Jurkat, Clone E6-1 (cell line): ENCODE measurements at regions not wholly inside any gene's neighbourhood (a gene's known extent, or its start where the extent isn't known, plus 50 kb on each side); places are given as distances from the start of the nearest gene placed in this dataset.
A peak's percentile ranks its signal among the peaks of the same experiment; 100 is the strongest.
"Not testable (repeated sequence)": the region's sequence is repeated elsewhere in the genome, so short reads cannot be mapped to it uniquely, and the experiment has no call there.

Experiments
- DNase-seq: peaks from one replicate; pipeline ENCODE4 v3.0.0-alpha.2; 2011; ENCODE audit warnings: low read depth, low spot score
- H3K4me3 ChIP-seq: 2 replicates; pipeline ENCODE4 v1.5.1; 2011; ENCODE audit warnings: mild to moderate bottlenecking, low read length, control low read depth, moderate library complexity

DNA sequence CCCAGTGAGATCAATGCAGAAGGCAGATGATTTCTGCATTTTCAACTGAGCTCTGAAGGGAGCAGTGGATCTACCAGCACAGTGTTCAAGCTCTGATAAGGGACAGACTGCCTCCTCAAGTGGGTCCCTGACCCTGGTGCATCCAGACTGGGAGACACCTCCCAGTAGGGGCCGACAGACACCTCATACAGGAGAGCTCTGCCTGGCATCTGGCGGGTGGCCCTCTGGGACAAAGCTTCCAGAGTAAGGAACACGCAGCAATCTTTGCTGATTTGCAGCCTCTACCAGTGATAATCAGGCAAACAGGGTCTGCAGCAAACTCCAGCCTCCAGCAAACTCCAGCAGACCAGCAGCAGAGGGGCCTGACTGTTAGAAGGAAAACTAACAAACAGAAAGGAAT, 152.9 kb upstream of the CCDC196 start:
- DNase-seq, result not testable (repeated sequence)

DNA sequence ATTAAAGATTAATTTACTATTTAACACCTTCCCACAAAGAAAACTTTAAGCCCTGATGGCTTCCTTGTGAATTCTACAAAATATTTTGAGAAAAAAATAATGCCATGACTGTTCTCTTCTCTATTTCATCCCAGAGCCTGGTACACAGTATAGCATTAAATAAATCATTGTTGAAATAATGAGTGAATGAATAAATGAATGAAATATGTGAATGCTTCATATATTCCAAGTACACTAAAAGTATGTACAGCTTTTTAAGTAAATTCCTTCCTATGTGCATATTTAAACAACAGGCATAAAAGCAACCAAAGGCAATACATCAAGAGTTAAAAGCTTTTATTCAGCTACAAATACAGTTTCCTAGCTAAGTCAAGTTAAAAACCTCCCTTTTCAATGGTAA, 144.9 kb upstream of the CCDC196 start:
- H3K4me3 ChIP-seq, result no peak overlapping the region
- DNase-seq, result no peak

More for the DNA sequence above, 152.9 kb upstream of the CCDC196 start:
- not testable (repeated sequence) for H3K4me3 ChIP-seq

DNA sequence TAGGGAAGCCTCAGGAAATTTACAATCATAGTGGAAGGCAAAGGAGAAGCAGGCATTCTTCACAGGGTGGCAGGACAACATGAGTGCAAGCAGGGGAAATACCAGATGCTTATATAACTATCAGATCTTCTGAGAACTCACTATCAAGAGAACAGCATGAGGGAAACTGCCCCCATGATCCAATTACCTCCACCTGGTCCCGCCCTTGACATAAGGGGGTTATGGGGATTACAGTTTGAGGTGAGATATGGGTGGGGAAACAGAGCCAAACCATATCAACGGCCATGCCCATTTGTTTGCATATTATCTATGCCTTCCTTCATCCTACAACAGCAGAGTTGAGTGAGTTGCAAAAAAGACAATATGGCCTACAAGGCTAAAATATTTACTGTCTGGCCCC, 140.2 kb upstream of the CCDC196 start:
- DNase-seq, result no peak
- H3K4me3 ChIP-seq, result no peak overlapping the region

DNA sequence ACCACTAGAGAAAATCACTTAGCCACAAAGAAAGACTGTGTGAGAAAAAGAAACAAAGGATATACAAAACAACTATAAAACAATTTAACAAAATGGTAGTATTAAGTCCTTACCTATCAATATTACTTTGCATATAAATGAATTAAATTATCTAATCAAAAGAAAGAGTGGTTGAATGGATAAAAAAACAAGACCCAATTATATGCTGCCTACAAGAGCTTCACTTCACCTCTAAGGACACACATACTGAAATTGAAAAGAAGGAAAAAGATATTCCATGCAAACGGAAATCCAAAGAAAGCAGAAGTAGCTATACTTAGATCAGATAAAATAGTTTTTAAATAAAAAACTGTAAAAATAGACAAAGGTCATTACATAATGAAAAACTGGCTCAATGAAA, 134.9 kb upstream of the CCDC196 start:
- no peak for DNase-seq
- H3K4me3 ChIP-seq, result no peak overlapping the region

DNA sequence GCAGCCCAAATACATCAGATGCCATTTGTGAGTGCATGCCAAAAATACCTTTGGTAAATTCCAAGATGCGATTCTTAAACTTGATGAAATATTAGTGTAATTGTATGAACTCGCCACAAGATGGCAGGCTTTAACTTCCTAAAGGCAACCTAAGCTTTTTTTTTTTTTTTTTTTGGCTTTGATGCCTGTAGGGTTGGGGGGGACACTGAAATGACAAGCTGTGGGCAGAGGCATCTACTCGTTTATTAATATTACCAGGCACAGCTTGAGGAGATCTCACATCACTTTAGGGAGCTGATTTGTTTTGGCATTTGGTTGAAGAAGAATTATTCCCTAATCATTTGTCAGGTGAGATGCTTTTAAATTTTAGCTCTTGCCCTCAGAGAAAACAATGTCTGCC, 126.7 kb upstream of the CCDC196 start:
- no peak overlapping the region for H3K4me3 ChIP-seq
- peak; percentile 75 for DNase-seq

DNA sequence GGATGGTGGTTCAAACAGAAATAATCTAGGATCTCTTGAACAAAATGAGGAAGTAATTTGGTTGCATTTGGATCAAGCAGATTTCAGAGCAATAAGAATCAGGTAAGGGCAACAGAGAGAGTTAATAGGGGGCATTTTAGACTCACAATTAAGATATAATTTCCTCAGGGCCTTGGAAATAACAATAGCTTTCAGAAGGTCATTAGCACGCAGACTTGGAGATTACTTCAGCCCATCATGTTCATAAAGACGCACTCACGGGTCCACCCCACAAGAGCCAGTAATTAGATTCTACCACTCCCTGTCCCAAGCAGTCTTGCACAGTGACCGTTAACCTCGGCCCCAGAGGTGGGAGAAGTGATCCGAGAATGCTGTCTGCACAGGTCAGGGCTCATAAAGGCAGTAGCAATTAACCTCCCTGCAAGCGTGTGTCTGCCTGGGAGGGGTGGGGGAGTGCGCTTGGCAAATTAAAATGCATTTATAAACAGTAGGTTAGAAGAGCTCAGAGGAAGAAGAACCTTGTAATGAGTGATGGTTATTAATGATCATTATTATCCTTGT, 125.7 kb upstream of the CCDC196 start:
- H3K4me3 ChIP-seq, result no peak overlapping the region
- DNase-seq, result no peak

DNA sequence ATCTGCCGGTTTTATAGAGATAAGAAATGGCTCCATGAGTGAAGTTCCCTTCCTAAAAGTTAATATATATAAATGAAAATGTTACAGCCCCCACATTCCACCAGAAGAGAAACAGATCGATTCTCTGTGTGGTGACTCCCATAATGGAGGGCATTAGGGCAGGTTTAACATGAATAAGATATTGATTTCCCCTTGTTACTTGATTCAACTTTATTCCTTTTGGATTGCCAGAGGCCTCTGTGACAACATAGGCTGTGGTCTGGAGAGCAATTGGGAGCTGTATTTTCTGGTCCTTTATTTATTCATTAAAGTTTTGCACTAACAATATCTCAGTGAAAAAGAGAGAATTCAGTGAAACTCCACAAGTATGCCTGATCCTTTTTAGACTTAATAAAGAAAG, 125.2 kb upstream of the CCDC196 start:
- no peak for DNase-seq

DNA sequence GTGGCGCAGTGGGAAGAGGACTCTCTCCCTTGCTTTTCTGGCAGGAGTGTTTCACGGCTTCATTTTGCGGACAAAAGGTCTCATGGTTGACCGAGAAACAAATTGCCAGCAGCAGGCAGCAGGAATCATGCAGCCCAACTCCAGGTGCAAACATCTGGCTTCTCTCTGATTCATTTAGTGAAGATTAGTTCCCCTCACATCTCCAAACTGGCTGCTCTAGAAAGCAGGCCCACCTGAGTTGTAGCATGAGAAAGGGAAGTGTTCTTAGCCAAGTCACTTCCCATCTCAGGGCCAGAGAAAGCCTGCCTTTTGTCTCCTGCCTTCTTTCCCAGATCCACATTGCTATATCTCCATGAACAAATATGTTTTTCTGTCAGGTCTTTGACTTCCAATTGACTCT, 120.8 kb upstream of the CCDC196 start:
- no peak overlapping the region for H3K4me3 ChIP-seq
- DNase-seq, result no peak

More for the DNA sequence above, 125.2 kb upstream of the CCDC196 start:
- no peak overlapping the region for H3K4me3 ChIP-seq

DNA sequence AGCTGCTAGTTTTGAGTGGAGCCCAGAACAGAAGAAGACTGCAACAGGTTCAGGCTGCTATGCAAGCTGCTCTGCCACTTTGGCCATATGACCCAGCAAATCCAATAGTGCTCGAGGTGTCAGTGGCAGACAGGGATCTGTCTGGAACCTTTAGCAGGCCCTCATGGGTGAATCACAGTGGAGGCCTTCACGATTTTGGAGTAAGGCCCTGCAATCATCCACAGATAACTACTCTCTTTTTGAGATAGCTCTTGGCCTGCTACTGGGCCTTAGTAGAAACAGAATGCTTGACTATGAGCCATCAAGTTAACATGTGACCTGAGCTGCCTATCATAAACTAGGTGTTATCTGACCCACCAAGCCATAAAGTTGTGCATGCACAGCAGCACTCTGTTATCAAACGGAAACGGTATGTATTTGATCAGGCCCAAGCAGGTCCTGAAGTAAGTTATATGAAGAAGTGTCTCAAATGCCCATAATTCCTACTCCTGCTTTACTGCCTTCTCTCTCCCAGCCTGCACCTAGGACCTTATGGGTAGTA, 116.9 kb upstream of the CCDC196 start:
- no peak overlapping the region for H3K4me3 ChIP-seq
- DNase-seq, result no peak

DNA sequence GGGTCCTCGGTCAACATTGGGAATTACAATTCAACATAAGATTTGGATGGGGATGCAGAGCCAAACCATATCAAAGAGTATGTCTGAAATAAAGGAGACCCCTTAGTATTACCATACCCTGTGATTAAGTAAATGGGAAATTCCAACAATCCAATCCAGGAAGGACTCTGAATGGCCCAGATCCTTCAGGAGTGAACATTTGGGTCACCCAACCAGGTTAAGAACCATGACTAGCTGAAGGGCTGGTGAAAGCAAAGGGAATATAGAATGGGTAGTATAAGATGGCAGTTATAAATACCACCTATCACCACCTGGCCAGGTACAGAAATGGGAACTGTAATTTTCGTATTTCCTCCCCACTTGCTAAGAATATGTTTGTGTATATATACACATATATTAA, 114.4 kb upstream of the CCDC196 start:
- DNase-seq, result no peak
- no peak overlapping the region for H3K4me3 ChIP-seq

DNA sequence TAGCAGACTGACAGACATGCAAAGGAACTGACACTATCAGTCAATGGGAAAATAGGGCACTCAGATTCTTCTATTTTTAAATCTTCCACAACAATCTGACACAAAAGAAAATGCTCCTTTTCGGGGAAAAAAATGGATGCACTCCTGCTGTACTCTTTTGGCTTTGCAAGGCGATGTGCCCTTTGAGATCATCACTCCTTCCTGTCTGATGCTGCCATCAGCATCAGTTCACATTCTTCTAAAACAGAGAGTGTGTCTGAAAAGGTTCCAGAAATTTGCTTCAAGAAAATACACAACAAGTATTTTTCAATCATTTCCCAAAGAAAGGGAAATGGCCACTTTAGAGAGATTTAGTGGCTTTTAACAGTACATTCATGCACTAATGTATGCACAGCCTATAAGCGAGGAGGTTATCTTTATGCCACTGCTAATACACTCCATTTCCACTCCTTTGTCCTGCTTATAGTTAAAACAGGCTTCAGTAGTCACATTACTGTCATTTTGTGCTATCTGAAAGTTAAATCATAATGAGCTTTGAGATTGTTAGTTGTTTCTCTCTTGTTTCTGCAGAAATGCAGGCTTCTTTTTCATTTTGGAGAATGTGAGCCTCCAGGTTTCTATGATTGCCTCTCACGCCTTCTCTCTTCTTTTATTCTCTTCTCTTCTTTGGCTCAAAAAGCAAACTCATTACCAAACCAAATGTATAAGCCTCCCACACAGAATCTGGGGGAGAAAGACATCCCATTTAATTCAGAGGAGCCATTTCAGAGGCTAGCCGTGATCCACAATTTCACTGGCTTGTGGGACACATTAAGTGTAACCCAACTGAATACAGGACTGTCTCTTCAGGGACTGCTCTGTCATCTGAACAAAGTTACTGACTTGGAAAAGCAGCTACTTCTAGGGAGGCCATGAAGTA, 110.9 kb upstream of the CCDC196 start:
- DNase-seq, result no peak
- H3K4me3 ChIP-seq, result no peak overlapping the region

DNA sequence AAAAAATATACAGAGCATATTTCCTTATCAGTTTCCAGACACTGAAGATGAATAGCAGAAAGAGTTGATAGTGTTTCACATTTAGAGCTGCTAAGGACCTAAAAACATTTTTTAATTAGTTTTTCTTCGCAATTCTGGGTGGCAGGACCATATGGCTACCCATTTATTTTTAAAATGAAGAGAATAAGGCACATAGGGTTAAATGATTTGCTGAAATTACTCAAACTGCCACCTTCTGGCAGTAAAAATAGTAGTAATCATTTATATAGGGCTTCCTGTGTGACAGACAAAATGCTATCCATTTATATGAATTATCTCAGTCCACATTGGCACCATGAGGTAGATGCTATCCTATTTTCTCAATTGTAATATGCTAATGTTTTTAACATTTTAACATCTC, 108.6 kb upstream of the CCDC196 start:
- DNase-seq, result no peak
- no peak overlapping the region for H3K4me3 ChIP-seq

DNA sequence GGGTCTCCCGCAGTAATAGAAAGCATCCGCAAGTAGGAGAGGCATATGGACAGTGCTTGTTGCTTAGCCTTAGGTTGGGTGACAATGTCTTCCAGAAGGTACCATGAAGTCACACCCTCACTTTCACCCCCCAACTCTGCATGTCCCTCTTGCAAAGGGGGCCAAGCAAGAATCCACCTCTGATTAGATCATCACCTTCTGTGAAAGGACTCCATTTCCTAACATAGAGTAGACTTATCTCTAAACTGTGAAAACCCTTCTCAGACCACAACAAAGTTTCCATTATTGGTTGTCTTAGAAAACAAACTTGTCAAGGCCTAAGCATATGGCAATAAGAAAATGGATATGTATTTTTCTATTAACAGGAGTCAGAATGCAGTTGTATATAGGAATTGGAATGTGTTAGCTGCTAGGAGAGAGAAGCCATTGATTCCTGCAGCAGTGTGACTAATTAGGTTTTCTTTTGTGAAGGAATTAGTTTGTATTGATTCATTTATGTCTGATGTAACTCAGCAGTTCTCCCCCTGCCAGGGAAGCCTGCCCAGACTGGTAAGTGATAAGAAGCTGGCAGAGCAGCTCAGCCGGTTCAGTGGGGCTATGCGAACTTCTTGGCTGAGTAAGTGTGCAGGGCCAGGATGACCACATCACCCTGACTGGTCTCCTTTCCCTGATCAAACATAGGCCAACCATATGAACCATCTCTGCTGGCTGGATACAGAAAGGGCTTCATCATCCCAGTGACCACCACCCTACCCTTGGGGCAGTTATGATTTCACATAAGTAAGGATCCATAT, 107.3 kb upstream of the CCDC196 start:
- H3K4me3 ChIP-seq, result no peak overlapping the region
- no peak for DNase-seq

DNA sequence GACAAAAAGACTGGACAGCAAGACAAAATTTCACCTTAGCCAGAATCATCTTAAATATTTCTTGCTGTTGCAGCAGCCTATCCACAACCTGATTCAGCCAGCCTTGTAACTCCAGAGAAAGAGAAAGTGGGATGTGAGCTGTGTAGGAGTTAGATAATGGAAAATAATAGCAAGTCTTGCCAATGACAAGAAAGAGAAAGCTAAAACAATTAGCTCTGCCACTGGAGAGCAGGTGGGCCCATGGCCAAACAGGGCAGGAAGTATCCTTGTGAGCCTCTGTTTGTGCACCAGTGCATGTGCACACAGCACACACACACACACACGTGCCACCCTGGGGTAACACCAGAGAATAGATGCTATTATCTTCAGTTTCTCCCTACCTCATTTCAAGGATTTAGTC, 106.0 kb upstream of the CCDC196 start:
- DNase-seq, result no peak
- H3K4me3 ChIP-seq, result no peak overlapping the region

DNA sequence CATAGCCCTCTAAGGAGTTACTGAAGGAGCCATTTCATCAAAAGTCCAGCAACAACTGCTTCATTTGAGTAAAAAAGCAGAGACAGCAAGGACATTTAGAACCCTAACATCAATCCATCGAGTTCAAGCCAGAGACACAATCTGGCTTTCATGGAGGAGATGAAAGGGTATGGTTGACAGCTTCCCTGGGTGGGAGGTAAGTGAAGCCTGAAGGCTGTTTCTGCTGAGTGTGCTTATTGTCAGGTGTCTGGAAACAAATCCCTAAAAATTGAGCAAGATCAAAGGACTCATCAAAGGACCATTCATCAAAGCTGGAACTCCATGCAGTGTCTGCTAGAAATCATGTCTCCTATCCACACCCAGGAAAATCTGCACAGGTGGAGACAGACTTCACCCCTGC, 104.4 kb upstream of the CCDC196 start:
- DNase-seq, result no peak

DNA sequence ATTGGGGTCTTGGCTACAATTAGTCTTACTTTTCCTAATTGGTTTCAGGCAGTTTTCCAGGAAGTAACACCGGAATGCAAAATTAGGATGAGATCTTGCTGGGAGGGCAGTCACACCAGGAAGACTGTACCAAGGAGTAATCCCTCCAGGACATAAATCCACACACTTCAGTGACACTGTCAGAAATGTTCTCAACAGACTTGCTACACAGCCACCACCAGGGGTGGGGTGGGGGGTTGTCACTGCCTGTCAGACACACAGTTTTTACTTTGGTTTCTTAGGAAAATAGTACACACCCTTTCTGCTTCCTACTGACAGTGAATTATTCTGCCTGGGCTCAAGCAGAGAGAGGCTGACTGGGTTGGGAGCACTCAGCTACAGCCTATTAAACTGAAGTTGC, 102.9 kb upstream of the CCDC196 start:
- H3K4me3 ChIP-seq, result no peak overlapping the region
- DNase-seq, result no peak

More for the DNA sequence above, 104.4 kb upstream of the CCDC196 start:
- no peak overlapping the region for H3K4me3 ChIP-seq

DNA sequence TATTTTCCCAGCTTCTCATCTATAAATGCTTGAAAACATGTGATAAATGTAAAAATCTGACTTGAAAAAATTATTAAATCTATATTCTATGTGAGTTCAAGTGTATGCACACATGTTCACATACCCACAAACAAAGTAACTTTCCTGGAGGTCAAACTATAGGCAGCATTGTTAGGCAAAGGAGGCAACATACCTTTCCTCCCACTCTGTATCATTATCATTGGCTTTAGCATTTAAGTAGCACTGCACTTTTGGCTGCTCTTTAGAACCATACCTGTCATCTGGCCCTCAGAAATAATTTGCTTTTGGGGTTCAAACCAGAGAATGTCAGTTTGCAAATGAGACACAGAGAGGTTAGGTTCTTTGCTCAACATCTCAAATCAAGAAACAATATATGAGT, 102.4 kb upstream of the CCDC196 start:
- H3K4me3 ChIP-seq, result no peak overlapping the region
- no peak for DNase-seq

DNA sequence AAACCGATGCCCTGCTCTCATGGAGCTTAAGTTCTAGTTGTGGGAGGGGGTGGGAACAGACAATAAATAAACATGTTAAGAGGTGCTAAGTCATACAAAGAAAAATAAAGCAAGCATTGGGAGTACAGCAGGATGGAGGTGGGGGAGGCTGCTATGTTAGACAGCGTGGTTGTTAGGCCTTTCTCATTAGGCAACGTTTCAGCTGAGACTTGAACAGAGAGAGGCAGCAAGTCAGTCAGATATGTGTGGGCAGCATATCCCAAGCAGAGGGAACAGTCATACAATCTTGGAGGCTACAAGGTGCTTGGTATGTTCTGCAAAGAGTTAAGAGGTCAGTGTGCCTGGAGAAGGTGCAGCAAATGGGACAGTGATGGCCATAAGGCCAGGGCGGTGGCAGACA, 97.7 kb upstream of the CCDC196 start:
- no peak overlapping the region for H3K4me3 ChIP-seq
- DNase-seq, result no peak

DNA sequence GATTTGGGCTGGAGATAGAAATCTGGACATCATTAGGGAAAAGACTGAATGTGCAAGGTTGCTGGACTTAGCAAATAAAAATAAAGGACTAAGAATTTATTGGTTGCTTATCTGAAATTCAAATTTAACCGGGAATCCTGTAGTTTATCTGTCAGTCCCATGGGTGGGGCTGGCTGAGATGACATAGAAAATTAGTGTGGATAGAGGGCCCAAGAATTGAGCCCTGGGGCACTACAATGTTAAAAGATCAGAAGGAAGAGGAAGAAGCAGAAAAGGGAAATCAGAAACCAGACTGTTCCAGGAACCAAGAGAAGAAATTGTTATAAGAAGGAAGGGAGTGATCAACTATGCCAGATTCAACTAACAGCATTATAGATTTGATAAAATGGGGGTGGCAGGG, 96.7 kb upstream of the CCDC196 start:
- no peak for DNase-seq

DNA sequence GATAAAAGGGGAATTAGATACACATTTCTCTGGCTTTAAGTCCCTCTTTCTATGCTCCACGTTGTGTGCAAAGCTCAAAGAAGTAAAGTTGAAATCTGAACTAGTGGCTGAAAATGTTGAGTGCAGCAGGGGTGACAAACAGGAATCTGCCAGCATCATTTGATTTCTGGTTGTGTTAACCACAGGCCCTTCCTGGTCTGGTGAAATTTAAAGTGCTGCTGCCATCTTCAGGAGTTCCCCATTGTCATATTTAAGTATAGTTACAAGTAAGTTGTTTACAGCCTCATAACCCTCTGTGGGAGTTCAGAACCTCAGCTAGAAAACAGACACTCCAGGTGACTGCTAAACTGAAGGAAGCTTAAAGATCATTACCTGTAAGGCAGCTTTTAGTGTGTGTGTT, 90.9 kb upstream of the CCDC196 start:
- DNase-seq, result peak; percentile 69
- H3K4me3 ChIP-seq, result no peak overlapping the region

More for the DNA sequence above, 96.7 kb upstream of the CCDC196 start:
- H3K4me3 ChIP-seq, result no peak overlapping the region
